ENCODE measurements at regions not wholly inside any gene's neighbourhood (a gene's known extent, or its start where the extent isn't known, plus 50 kb on each side); places are given as distances from the start of the nearest gene placed in this dataset.

DNA sequence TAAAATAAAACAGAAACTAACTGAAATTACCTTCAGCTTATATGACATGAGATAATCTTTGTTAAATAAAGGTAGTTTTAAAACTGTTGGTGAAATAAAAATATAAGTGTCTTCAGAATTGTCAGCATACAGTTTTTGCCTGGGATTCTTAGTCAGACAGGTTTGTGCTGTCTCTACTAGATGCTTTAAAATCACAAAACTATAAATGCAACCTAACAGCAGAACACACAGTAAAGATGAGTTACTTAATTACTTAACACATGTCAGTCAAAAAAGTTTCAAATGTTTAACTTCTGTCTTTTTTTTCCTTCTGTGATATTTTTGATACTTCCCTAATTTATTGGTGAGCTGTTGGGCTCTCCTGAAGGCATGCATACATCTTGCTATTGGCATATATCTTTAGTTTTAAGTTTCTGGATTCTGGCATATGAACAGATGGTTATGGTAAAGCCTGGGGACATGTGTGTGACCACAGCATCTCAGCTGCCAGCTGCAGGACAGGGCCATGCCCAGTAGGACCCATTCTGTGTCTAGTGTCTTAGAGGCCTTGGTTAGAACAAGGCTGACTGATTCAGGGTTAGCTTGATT is 231.1 kb upstream of the NUDT12 start:
- no peak for TF ChIP-seq EZH2 (IDR thresholded peaks at IDR 0.05)
- TF ChIP-seq POLR2AphosphoS5 (IDR thresholded peaks at IDR 0.05; ENCODE audit: borderline replicate concordance, low read depth, low read length) = no peak
- no peak for TF ChIP-seq FOXP2 (optimal IDR thresholded peaks at IDR 0.05; ENCODE audit: control extremely low read depth, extremely low read length, insufficient read depth)

Data from SK-N-MC (cell line).